Endothelial cell (in vitro differentiated cells): ENCODE measurements at regions not wholly inside any gene's neighbourhood (a gene's known extent, or its start where the extent isn't known, plus 50 kb on each side); places are given as distances from the start of the nearest gene placed in this dataset.

ENCODE experiments used
- DNase-seq: peaks from one replicate; pipeline ENCODE4 v3.0.0; 2021; ENCODE audit warnings: low spot score
- H3K27ac Mint-ChIP-seq: one replicate; pipeline ENCODE4 v1.8.0; 2021; ENCODE audit warnings: mixed read lengths, inconsistent platforms; ENCODE audit not compliant: unreplicated experiment
- H3K27me3 Mint-ChIP-seq: one replicate; pipeline ENCODE4 v1.8.0; 2021; ENCODE audit warnings: mild to moderate bottlenecking, moderate library complexity, mixed read lengths, inconsistent platforms; ENCODE audit not compliant: unreplicated experiment
- H3K36me3 Mint-ChIP-seq: one replicate; pipeline ENCODE4 v1.8.0; 2021; ENCODE audit warnings: mild to moderate bottlenecking, low read depth, mixed read lengths, inconsistent platforms; ENCODE audit not compliant: unreplicated experiment
- H3K4me1 Mint-ChIP-seq: one replicate; pipeline ENCODE4 v1.8.0; 2021; ENCODE audit warnings: mild to moderate bottlenecking, mixed read lengths, inconsistent platforms; ENCODE audit not compliant: unreplicated experiment
- H3K4me3 Mint-ChIP-seq: one replicate; pipeline ENCODE4 v1.8.0; 2021; ENCODE audit warnings: mild to moderate bottlenecking, mixed read lengths, inconsistent platforms; ENCODE audit not compliant: unreplicated experiment
- H3K9me3 Mint-ChIP-seq: one replicate; pipeline ENCODE4 v1.8.0; 2021; ENCODE audit warnings: mixed read lengths, inconsistent platforms; ENCODE audit not compliant: unreplicated experiment
- CTCF ChIP-seq: fragments of 200-600 bp; sonication (generic); IDR thresholded peaks from one replicate; pipeline ENCODE4 v1.5.0; 2021; ENCODE audit warnings: antibody characterized with exemption; ENCODE audit not compliant: unreplicated experiment

- H3K4me1 Mint-ChIP-seq = no peaks in the 10 kb centered on the region
- H3K36me3 Mint-ChIP-seq = no peaks in the 10 kb centered on the region
- no peak overlapping the region for H3K27ac Mint-ChIP-seq
- no peaks in the 10 kb centered on the region for H3K27me3 Mint-ChIP-seq
- no peak for TF ChIP-seq CTCF
- H3K9me3 Mint-ChIP-seq = no peaks in the 10 kb centered on the region
- no peak overlapping the region for H3K4me3 Mint-ChIP-seq
- DNase-seq = no peak
Observed at GRCh38 chrX:149213264-149213663, 291.8 kb downstream of the IDS start.

GRCh38 chrX:149208307-149208706, 296.8 kb downstream of the IDS start:
- DNase-seq = no peak
- H3K27me3 Mint-ChIP-seq = no peaks in the 10 kb centered on the region
- no peaks in the 10 kb centered on the region for H3K9me3 Mint-ChIP-seq
- no peak overlapping the region for H3K4me3 Mint-ChIP-seq
- no peak overlapping the region for H3K27ac Mint-ChIP-seq
- no peaks in the 10 kb centered on the region for H3K36me3 Mint-ChIP-seq
- H3K4me1 Mint-ChIP-seq = no peaks in the 10 kb centered on the region
- TF ChIP-seq CTCF = no peak

- H3K27me3 Mint-ChIP-seq = no peaks in the 10 kb centered on the region
- H3K27ac Mint-ChIP-seq = no peak overlapping the region
Observed at GRCh38 chrX:149207518-149207917, 297.6 kb downstream of the IDS start.

DNA sequence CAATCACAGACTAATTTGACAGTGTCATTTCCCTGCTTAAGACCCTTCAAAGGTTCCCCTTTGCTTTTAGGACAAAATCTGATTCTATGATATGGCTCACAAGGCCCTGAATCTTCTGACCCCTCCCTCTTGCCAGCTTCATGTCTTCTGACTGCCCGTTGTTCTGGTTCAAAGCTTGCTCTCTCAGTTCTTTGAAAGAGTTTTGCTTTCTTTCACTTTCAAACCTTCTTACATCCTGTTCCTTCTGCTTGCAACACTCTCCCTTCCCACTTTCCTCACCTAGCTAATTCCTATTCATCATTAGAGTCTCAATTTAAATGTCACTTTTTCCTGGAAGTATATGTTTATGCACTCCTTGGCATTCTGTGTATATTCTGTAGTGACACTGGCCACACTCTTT, 299.2 kb downstream of the IDS start:
- Mint-ChIP-seq H3K27me3 (no peaks in the 10 kb centered on the region), H3K9me3 (no peaks in the 10 kb centered on the region), H3K36me3 (no peaks in the 10 kb centered on the region), H3K27ac (no peak overlapping the region), H3K4me3 (no peak overlapping the region), H3K4me1 (no peaks in the 10 kb centered on the region)
- no peak for TF ChIP-seq CTCF
- no peak for DNase-seq

More at GRCh38 chrX:149207518-149207917, 297.6 kb downstream of the IDS start:
- TF ChIP-seq CTCF = no peak
- no peaks in the 10 kb centered on the region for H3K4me1 Mint-ChIP-seq
- H3K36me3 Mint-ChIP-seq = no peaks in the 10 kb centered on the region
- no peak for DNase-seq
- no peak overlapping the region for H3K4me3 Mint-ChIP-seq
- H3K9me3 Mint-ChIP-seq = no peaks in the 10 kb centered on the region

- no peak overlapping the region for H3K4me3 Mint-ChIP-seq
- no peak overlapping the region for H3K27ac Mint-ChIP-seq
- H3K27me3 Mint-ChIP-seq = no peaks in the 10 kb centered on the region
- H3K36me3 Mint-ChIP-seq = no peaks in the 10 kb centered on the region
- H3K4me1 Mint-ChIP-seq = no peaks in the 10 kb centered on the region
- no peak for DNase-seq
- no peak for TF ChIP-seq CTCF
- H3K9me3 Mint-ChIP-seq = no peaks in the 10 kb centered on the region
Observed at GRCh38 chrX:149205081-149205480, 300.0 kb downstream of the IDS start.
